H54 (cell line): ENCODE measurements at regions not wholly inside any gene's neighbourhood (a gene's known extent, or its start where the extent isn't known, plus 50 kb on each side); places are given as distances from the start of the nearest gene placed in this dataset.
A peak's percentile ranks its signal among the peaks of the same experiment; 100 is the strongest.

Source experiments
- DNase-seq: peaks from one replicate; pipeline ENCODE4 v3.0.0; 2011; ENCODE audit warnings: low spot score, mixed read lengths; ENCODE audit not compliant: insufficient read length
- FAIRE-seq: peaks from 3 replicates; lab custom pipeline; 2011; peaks lifted over from hg19 to GRCh38; lab: Jason Lieb, UNC
- POLR2A ChIP-seq: IDR thresholded peaks from 2 replicates; pipeline ENCODE4 v1.6.1; 2011; ENCODE audit warnings: low read depth, mild to moderate bottlenecking, low read length

DNA sequence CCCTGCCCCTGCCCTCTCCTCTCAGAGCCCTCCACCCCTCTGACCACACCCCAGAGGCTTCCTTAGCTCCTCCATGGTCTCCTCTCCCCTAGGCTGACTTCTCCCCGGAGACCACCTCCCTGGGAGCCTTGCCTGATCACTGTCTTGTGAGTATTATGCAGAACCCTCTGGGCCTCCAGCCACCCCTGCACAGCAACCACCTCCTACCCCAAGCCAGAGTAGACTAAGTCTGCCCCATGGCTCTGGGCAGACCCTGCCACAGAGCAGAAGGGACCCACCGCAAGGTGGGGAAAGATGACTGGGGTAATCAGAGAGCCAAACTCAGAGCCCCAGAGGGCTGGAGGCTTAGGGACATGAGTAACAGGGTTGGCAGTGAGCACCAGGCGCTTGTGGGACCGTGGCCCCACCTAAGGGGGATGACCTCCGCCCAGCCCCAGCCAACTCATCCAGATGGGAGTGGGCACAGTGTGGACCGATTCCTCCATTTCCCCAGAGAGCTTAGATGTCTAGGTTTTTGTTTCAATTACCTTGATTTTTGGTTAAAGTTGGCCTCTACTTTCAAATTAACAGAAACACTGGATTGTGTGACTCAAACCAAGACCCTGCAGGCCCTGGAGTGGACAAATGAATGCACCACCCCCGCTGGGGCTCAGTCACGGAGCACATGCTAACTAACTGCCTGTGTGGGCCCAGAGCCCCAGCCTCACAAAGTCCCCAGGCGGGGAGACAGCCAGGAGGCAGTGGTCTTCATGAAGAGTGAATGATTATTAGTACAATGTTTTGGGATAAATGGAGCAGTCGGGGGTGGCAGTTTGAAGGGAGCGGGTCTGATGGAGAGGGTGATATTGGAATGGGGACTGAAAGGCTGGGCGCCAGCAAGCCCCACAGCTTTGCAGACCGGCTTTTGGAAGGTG lies 119.4 kb upstream of the PRR20G start:
- TF ChIP-seq POLR2A: no peak
- DNase-seq (no peak), FAIRE-seq (no peak)

DNA sequence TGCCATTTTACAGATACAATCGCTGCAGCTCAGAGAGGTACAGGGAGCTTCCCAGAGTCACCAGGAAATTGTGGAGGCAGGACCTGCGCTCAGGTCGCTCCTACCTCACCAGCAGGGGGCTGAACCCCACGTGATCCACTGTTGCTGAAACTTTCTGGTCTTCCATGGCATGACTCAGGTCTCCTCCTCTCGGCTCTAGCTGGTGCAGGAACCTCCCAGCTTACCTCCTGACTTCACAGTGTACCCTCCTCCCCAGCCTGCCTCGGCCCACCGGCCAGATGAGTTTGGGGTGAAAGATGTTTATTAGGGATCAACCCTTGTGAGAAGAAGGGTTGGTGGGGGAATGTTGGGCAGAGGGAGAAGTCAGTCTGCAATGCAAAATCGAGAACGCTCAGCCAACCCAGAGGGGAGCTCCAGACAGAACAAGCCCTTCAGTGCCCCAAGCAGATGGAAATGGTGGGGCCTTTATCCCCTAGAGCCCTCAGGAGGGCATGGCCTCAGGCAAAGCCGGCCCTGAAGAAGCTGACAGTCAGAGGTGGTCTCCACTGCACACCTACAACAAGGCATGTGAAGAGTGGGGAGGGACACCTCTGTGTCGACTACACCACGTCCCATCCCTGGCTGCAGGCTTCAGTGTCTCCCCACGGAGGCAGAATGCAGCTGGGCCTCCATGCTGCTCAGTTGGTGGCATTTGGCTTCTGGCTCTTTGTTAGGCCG lies 118.6 kb upstream of the PRR20G start:
- TF ChIP-seq POLR2A: no peak
- no peak for FAIRE-seq
- DNase-seq: peak; percentile 51

DNA sequence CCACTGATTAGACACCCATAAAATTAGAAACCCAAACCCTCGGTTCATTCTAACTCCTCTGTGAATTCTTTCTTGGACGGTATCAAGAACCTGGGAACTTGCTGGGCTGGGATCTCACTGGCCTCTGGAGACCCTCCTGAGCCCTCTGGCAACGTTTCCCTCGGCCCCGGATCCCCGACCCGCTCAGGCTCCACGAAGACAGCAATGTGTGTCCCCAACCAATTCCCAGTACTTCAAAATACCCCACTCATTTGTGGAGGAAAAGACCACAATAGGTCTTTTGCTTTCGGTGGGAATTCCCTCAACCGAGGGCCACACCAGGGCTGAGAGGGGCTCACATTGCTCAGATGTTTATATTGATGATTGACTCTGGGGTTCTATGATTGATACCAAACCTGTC lies 117.9 kb upstream of the PRR20G start:
- DNase-seq (no peak), FAIRE-seq (no peak)

GRCh38 chr3:127405010-127405598 lies 117.3 kb upstream of the PRR20G start:
- FAIRE-seq: no peak

More for the DNA sequence above, 117.9 kb upstream of the PRR20G start:
- no peak for TF ChIP-seq POLR2A

DNA sequence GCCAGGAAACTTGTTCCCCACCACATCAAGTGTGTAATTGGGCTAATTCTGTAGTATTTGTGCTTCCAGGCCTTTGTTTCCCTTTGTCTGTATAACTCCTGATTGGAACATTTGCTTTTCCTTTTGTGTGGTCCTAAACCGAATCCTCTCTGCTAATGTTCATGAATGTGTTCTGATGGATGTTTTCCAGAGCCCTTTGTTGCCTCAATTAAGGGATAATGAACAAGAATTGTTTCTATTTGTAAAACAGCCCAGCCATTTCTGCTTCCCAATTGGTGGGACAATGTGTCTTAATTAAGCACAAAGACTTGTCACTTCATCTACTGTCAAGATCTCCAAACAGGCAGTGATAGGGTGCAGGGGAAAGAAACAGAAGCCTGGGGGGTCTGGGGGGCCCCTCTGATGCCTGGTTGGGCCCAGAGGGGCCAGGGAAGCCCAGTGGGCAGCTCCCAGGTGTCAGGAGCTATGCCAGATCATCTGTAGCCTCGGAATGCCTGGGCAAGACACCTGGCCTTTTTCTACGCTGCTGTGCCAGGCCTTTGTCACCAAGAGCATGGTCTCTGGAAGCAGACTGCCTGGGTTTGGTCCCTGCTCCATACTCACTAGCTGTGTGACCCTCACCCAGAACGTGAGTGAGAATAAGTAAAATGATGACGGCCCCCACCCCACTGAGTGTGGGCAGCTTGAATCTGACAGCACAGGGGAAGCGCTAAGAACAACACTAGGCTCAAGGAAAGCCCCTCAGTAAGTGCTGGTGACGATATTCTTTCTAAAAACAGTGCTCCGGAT lies 116.6 kb upstream of the PRR20G start:
- TF ChIP-seq POLR2A: no peak
- DNase-seq (no peak), FAIRE-seq (no peak)

More at GRCh38 chr3:127405010-127405598, 117.3 kb upstream of the PRR20G start:
- no peak for DNase-seq
- TF ChIP-seq POLR2A: no peak

DNA sequence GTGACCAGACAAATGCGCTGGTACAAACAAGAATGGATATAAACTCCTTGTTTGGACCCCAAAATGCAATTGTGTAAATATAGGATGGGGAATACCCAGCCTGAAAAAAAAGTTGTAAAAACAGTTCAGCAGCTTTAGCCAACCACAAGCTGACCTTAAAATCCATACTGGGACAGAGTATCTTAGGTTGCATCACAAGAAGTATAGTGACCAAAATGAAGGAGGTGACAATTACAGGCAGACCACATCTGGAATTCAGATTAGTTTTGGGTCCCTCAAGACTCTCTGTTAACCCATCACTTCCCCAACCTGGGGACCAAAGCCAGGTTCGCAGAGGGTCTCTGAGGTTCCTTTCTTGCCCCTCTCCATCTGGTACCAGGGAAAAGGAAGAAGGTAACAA lies 115.9 kb upstream of the PRR20G start:
- no peak for TF ChIP-seq POLR2A
- FAIRE-seq: no peak
- no peak for DNase-seq

- DNase-seq (no peak), FAIRE-seq (no peak)
- no peak for TF ChIP-seq POLR2A
Measured at GRCh38 chr3:127399154-127399553, 111.3 kb upstream of the PRR20G start.

GRCh38 chr3:127396473-127396872 lies 108.6 kb upstream of the PRR20G start:
- DNase-seq (no peak), FAIRE-seq (no peak)
- TF ChIP-seq POLR2A: no peak

- no peak for TF ChIP-seq POLR2A
- FAIRE-seq: no peak
- no peak for DNase-seq
Measured at GRCh38 chr3:127395663-127396355, 108.0 kb upstream of the PRR20G start.

- FAIRE-seq (no peak), DNase-seq (no peak)
- no peak for TF ChIP-seq POLR2A
Measured at GRCh38 chr3:127394984-127395662, 107.3 kb upstream of the PRR20G start.

DNA sequence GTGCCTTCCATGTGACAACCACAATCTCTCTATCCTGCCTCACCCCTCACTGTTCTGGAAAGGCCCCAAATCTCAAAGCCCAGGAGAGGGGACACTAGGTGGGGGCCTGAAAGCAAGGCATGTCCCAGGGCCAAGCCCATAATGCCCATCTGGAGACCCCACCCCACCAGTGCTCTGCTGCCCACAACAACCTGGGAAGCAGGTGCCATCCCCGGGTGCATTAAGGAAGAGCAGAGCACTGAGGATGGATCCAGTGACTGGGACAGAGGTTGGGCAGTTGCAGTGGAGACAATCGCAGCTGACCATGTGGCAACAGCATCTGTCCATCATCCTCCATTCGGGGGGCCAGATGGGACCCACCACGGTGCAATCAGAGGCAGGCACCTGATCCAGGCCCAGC lies 106.2 kb upstream of the PRR20G start:
- no peak for TF ChIP-seq POLR2A
- FAIRE-seq (no peak), DNase-seq (no peak)

DNA sequence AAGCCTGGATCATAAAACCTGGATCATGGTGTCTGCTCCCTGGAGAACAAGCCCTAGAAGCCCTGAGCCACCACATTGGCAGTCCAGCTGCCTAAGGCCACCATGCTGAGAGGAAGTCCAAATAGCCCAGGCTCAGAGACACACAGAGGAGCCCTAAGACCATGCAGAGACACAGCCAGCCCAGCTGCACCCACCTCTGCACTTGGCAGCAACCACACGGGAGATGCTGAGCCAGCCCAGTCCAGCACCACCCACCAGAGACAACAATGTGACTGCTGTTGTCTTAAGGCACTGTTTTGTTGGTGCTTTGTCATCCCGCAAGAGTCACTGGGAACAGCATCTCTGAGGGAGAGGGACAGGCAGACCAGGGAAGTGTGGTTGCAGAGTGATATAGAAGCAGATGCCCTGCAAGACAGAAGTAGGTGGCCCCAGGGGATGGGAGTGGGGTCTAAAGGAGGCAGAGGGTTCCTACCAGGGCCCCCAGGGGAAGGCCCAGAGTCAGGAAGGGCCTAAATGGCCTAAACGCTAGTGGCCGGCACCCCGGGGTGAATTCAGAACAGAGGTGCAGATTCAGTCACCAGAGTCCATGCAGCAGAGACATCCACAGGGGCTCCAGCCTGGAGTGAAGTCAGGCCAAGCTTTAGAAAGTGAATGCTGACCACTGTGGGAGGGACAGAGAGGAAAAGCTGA lies 105.4 kb upstream of the PRR20G start:
- FAIRE-seq (no peak), DNase-seq (no peak)
- TF ChIP-seq POLR2A: no peak
